ENCODE measurements at regions not wholly inside any gene's neighbourhood (a gene's known extent, or its start where the extent isn't known, plus 50 kb on each side); places are given as distances from the start of the nearest gene placed in this dataset.

DNA sequence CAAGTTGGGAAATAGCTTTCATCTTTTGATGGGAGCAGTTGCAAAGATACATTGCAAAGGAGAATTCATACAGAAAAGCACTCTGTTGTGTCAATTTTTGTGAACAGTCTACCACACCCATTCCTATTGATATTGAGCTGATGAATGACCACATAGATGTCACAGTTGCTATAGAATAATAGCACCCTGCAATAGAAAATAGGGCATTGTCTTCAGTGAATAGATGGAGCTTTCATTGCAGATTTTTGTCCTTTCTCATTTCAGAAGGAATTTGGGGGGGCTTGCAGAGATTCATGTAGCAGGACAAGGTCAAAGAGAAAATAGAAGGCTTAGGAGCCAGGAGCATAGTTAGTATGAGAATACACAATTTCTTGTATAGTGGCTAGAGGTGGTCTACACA, 237.9 kb downstream of the TMEM38B start:
- TF ChIP-seq SP1 (IDR thresholded peaks at IDR 0.05), result no peak
- no peak for TF ChIP-seq FOXK2 (IDR thresholded peaks at IDR 0.05)
- no peak for TF ChIP-seq BHLHE40 (IDR thresholded peaks at IDR 0.05; ENCODE audit: borderline replicate concordance)
- no peak for TF ChIP-seq FOXA1 (IDR thresholded peaks at IDR 0.05)
- TF ChIP-seq L3MBTL2 (conservative IDR thresholded peaks at IDR 0.05), result no peak
- TF ChIP-seq TARDBP (IDR thresholded peaks at IDR 0.05), result no peak
- TF ChIP-seq FOXM1 (IDR thresholded peaks at IDR 0.05; ENCODE audit: borderline replicate concordance), result no peak
- no peak for TF ChIP-seq ARNT (IDR thresholded peaks at IDR 0.05)
- no peak for TF ChIP-seq CTBP1 (IDR thresholded peaks at IDR 0.05; ENCODE audit: borderline replicate concordance)
- no peak for TF ChIP-seq ZNF384 (IDR thresholded peaks at IDR 0.05)
- no peak for TF ChIP-seq LEF1 (IDR thresholded peaks at IDR 0.05; ENCODE audit: borderline replicate concordance)
